ENCODE measurements at regions not wholly inside any gene's neighbourhood (a gene's known extent, or its start where the extent isn't known, plus 50 kb on each side); places are given as distances from the start of the nearest gene placed in this dataset.

DNA sequence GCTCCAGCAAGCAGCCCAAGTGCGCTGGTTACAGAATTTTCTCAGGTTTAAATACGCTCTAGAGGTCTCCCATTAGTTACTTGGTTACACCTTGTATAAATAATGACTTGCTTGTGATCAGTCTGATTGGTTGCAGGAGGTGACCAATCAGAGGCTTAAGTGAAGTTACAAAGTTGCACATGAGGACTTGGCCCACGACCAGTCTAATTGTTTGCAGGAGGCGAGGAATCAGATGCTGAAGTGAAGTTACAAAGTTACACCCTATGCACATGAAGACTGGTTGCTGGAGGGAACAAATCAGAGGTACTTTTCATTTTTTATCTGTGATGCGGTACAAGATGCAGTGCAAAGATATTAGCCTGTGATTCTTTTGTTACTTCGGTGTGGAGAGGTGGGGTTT lies 80.7 kb downstream of the UBE2NL start:
- POLR2A ChIA-PET, result no interaction called here
- DNase-seq (ENCODE audit: low read depth in 1 of 2, low spot score in 1 of 2) (no peak), ATAC-seq (no peak), FAIRE-seq (no peak)
- 2% methylated on average over 6 of the region's 6 CpGs for WGBS (ENCODE audit: missing lambda C conversion rate)
- H3K4me1 ChIP-seq, result no peaks in the 10 kb centered on the region
- no peaks in the 10 kb centered on the region for H3K9me3 ChIP-seq
- no peak overlapping the region for H3K4me3 ChIP-seq
- TF ChIP-seq HOXA7 (CRISPR knock-in tag; IDR thresholded peaks at IDR 0.05) (no peak), HOXB13 (CRISPR knock-in tag; IDR thresholded peaks at IDR 0.05; ENCODE audit: low read depth) (no peak), CEBPB (IDR thresholded peaks at IDR 0.05) (no peak), ZC3H11A (IDR thresholded peaks at IDR 0.05) (no peak), EP300 (IDR thresholded peaks at IDR 0.05) (no peak), HDAC2 (IDR thresholded peaks at IDR 0.05) (no peak), TFCP2L1 (CRISPR knock-in tag; IDR thresholded peaks at IDR 0.05) (no peak)
- H3K27ac ChIP-seq, result no peak overlapping the region
- no peak overlapping the region for H3K4me2 ChIP-seq
- CTCF ChIA-PET, result no interaction called here

DNA sequence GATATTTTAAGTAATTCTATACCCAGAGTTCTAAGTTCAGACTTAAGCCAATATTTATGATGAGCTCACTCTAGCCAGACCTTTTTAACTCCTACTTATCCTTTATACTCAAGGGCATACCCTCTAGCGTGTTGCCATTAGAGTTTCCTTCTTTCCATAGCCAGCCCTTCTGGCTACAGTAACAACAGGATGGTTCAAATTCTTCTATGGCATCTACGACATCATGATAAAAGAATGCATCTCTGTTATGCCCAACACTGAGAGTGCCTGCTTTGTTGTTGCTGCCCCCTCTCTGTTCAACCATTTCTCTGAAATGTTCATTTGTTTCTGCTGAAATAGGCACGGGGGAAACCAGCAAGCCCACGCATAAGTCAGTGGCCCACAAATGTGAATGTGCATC lies 104.5 kb downstream of the UBE2NL start:
- TF ChIP-seq, protein P1, sequence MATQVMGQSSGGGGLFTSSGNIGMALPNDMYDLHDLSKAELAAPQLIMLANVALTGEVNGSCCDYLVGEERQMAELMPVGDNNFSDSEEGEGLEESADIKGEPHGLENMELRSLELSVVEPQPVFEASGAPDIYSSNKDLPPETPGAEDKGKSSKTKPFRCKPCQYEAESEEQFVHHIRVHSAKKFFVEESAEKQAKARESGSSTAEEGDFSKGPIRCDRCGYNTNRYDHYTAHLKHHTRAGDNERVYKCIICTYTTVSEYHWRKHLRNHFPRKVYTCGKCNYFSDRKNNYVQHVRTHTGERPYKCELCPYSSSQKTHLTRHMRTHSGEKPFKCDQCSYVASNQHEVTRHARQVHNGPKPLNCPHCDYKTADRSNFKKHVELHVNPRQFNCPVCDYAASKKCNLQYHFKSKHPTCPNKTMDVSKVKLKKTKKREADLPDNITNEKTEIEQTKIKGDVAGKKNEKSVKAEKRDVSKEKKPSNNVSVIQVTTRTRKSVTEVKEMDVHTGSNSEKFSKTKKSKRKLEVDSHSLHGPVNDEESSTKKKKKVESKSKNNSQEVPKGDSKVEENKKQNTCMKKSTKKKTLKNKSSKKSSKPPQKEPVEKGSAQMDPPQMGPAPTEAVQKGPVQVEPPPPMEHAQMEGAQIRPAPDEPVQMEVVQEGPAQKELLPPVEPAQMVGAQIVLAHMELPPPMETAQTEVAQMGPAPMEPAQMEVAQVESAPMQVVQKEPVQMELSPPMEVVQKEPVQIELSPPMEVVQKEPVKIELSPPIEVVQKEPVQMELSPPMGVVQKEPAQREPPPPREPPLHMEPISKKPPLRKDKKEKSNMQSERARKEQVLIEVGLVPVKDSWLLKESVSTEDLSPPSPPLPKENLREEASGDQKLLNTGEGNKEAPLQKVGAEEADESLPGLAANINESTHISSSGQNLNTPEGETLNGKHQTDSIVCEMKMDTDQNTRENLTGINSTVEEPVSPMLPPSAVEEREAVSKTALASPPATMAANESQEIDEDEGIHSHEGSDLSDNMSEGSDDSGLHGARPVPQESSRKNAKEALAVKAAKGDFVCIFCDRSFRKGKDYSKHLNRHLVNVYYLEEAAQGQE (IDR thresholded peaks at IDR 0.05), result no peak
- no peak for TF ChIP-seq CHD2 (IDR thresholded peaks at IDR 0.05; ENCODE audit: low read length, partially characterized antibody)
- TF ChIP-seq BHLHE40 (IDR thresholded peaks at IDR 0.05; ENCODE audit: low read depth, low read length), result no peak
- no peak for TF ChIP-seq FOSB (CRISPR knock-in tag; IDR thresholded peaks at IDR 0.05)
- TF ChIP-seq, protein P2, sequence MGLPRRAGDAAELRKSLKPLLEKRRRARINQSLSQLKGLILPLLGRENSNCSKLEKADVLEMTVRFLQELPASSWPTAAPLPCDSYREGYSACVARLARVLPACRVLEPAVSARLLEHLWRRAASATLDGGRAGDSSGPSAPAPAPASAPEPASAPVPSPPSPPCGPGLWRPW (IDR thresholded peaks at IDR 0.05), result no peak
- TF ChIP-seq HOXA7 (CRISPR knock-in tag; IDR thresholded peaks at IDR 0.05), result no peak
- TF ChIP-seq, protein P3, sequence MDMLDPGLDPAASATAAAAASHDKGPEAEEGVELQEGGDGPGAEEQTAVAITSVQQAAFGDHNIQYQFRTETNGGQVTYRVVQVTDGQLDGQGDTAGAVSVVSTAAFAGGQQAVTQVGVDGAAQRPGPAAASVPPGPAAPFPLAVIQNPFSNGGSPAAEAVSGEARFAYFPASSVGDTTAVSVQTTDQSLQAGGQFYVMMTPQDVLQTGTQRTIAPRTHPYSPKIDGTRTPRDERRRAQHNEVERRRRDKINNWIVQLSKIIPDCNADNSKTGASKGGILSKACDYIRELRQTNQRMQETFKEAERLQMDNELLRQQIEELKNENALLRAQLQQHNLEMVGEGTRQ (IDR thresholded peaks at IDR 0.05), result no peak
- no peak for TF ChIP-seq RNF2 (IDR thresholded peaks at IDR 0.05; ENCODE audit: borderline replicate concordance, low read depth)
- TF ChIP-seq JUN (IDR thresholded peaks at IDR 0.05), result no peak
- no peak for TF ChIP-seq HOXB13 (CRISPR knock-in tag; IDR thresholded peaks at IDR 0.05; ENCODE audit: low read depth)
- TF ChIP-seq TFCP2L1 (CRISPR knock-in tag; IDR thresholded peaks at IDR 0.05), result no peak
- Histone ChIP-seq H3K9me3 (no peaks in the 10 kb centered on the region), H3K4me2 (no peak overlapping the region), H3K27ac (no peak overlapping the region), H3K4me3 (no peak overlapping the region), H3K4me1 (no peaks in the 10 kb centered on the region)
- 4% methylated on average over 4 of the region's 4 CpGs for WGBS (ENCODE audit: missing lambda C conversion rate)
- ATAC-seq, result no peak
- ChIA-PET CTCF (no interaction called here), POLR2A (no interaction called here)
- FAIRE-seq, result no peak
- no peak for DNase-seq (ENCODE audit: low read depth in 1 of 2, low spot score in 1 of 2)

DNA sequence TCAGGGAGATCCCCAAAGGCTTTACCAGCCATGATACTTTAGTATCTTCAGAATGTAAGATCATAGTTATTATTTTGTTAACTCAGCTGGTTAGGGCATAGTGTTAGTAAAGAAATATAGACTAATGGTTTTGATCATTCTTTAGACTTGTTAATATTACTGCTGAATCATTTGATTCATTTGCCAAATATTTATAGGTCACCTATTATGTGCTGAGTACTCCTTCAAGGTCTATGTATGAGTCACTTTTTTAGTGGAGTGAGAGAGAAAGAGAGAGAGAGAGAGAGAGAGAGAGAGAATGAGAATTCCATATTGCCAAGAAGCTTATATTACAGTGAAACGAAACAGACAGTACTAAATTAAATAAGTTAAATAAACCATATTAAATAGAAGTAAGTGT lies 110.3 kb downstream of the UBE2NL start:
- FAIRE-seq (no peak), ATAC-seq (no peak), DNase-seq (ENCODE audit: low read depth in 1 of 2, low spot score in 1 of 2) (no peak)
- Histone ChIP-seq H3K4me1 (no peaks in the 10 kb centered on the region), H3K4me2 (no peak overlapping the region), H3K9me3 (no peaks in the 10 kb centered on the region), H3K4me3 (no peak overlapping the region), H3K27ac (no peak overlapping the region)
- 0% methylated on average over 1 of the region's 1 CpG for WGBS (ENCODE audit: missing lambda C conversion rate)
- ChIA-PET POLR2A (no interaction called here), CTCF (no interaction called here)
- no peak for TF ChIP-seq MAZ (IDR thresholded peaks at IDR 0.05; ENCODE audit: borderline replicate concordance, low read depth, low read length)
- TF ChIP-seq FOSB (CRISPR knock-in tag; IDR thresholded peaks at IDR 0.05), result no peak
- TF ChIP-seq SMC3 (IDR thresholded peaks at IDR 0.05), result no peak
- no peak for TF ChIP-seq FOSL2 (IDR thresholded peaks at IDR 0.05)
- 0 out of 2 replicates have a peak, but pooled peaks have one; percentile 12 for TF ChIP-seq FOSL2 (CRISPR knock-in tag; IDR thresholded peaks at IDR 0.05)

Measured in A549 (cell line).